GM12801 (cell line): ENCODE measurements at regions not wholly inside any gene's neighbourhood (a gene's known extent, or its start where the extent isn't known, plus 50 kb on each side); places are given as distances from the start of the nearest gene placed in this dataset.

Experiments used
- CTCF ChIP-seq: IDR thresholded peaks from one replicate; pipeline ENCODE4 v1.5.1; 2011; ENCODE audit warnings: control low read depth; ENCODE audit not compliant: insufficient read length; ENCODE audit errors: extremely low read depth

DNA sequence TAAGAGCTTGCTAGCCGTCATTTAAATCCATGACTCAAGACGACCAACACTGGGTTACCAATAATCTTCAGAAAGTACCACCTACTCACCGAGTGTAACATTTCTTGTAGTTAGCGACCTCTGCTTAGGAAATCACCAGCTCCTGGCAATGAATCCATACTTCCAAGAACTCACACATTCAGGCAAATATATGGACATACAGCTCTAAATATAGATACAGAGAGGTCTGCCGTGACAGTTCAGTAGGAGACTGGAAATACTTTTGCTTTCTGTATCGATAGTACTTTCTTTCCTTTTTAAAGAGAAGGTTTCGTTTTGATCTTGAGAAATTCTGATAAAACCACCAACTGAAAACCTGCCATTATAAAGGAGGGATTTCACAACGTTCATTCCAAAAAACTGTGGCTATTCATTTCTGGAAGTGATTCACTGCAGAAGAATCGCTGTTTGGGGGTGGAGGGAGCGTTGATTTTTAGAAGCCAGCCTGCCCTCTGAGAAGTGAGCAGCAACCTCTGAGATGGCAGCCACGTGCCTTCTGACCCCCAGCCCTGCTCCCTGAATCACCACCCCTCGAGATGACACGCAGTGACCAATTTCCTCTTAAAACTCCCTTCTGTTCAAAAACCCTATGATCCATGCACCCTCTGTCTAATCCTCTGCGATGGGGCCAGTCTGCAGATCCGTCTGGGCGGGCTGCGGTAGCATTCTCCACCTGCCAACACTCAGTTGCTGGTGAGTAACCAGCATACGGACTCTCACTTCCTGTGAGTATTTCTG is 179.0 kb upstream of the KLF14 start:
- TF ChIP-seq CTCF, result no peak

DNA sequence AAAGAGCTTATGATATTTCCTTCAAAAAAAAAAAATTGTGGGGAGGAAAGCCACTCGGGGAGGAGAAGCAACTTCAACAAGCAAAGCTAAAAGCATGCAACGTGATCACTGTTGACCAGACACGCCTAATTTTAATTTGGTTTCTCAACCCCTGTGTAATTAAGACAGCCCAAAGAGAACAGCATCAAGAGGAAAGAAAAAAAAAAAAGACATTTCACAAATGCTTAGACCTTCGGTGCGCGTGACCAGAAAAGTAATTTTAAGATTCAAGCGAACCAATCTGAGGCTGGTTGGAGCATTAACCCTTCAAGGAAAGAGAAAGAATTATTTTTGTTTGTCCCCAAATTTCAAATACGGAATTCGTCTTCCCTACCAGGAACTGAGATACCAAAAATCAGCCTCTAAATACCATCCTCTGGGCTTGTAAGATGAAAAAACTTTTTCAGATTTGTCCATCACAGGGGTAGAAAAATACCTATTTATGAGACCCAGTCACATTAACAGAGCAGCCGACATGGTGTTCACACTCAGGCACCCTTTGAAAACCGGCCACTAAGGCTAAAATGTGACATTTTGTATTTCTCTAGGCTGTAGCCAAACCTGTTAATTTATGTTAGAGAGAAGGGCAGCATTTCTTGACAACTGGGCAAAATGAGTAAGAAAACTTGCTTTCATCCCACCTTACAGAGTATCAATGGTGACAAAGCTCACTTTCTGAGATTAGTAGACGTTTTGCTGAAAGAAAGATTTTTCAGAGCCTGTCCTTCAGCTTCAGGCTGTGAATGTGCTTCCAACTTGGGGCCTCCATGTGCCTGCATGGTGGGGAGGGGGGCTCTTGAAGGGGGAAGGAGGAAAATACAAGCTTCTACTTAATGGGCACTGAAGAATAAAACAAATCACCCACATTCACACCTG is 179.9 kb upstream of the KLF14 start:
- TF ChIP-seq CTCF, result no peak

DNA sequence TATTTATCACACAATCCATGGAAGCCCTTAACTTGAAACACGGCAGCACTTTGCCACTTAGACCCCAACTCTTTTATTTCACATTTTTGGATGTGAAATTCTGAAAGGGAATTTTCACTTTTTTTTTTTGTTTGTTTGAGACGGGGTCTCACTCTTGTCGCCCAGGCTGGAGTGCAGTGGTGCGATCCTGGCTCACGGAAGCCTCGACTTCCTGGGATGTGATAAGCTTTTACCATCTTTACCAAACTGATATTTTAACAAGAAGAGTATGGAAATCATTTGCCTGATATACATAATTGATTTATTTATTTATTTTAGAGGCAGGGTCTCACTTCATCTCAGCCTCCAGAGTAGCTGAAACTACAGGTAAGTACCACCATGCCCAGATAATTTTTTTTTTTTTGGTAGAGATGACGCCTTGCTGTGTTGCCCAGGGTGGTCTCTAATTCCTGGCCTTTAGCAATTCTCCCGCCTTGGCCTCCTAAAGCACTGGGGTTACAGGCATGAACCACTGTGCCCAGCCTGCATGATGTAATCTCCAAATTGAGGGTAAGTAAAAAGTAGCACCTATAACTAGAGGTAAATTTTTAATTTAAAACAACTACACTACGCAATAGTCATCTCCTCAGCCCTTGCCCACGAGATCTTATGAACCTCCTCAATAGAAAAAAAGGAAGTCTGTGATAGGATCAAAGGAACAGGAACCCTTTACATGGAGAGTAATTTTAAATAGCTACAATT is 180.7 kb upstream of the KLF14 start:
- no peak for TF ChIP-seq CTCF

DNA sequence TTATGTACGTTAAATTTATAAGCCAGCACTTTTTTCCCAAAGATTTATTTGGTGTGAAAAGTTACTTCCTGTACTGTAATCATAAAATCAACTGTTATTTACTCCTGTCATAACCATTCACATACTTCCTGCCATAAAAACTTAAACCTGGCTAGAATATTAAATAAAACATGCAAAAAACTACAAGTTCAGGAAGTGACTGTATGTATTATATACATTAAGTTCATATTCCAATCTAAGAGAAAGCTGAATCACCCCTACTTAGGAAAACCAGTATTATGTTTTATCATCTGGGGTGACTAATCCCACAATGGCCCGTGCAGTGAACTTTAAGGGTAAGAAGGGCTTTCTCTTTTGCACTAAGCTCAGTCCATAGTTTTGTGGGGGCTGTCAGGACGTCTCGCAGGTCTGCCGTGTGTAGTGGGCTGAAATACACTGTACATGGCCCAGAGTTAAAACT is 183.7 kb upstream of the KLF14 start:
- TF ChIP-seq CTCF, result no peak

- TF ChIP-seq CTCF, result no peak
Measured at GRCh38 chr7:130918129-130919052, 184.4 kb upstream of the KLF14 start.

GRCh38 chr7:130919316-130920103 is 185.5 kb upstream of the KLF14 start:
- TF ChIP-seq CTCF, result no peak
